Stimulated activated CD8-positive, alpha-beta memory T cell treated with anti-CD3 and anti-CD28 coated beads, Interleukin-15, amount 100 ng/mL, for 1 hour (primary cell): ENCODE measurements at regions not wholly inside any gene's neighbourhood (a gene's known extent, or its start where the extent isn't known, plus 50 kb on each side); places are given as distances from the start of the nearest gene placed in this dataset.

Experiments used
- DNase-seq: peaks from one replicate; pipeline ENCODE4 v3.0.0-alpha.2; 2020; ENCODE audit warnings: low read depth

DNA sequence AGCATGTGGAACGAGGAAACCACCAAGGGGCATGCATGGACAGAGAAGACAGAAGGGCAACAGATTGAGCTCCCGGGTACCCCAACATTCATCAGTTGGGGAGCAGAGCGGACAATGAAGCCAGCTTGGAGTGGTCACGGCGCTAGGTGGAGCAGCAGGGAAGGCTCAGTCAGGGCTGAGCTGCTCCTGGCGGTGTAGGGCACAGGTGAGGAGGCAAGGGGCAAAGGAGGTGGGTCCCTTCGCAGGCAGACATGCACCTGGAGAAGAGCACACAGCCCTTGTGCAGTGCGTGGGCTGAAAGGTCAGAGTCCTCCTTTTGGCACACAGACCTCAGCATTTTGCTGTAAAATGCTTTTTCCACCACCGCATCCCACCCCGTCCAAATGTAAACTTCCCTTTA, 90.0 kb upstream of the SLC6A6 start:
- no peak for DNase-seq

DNA sequence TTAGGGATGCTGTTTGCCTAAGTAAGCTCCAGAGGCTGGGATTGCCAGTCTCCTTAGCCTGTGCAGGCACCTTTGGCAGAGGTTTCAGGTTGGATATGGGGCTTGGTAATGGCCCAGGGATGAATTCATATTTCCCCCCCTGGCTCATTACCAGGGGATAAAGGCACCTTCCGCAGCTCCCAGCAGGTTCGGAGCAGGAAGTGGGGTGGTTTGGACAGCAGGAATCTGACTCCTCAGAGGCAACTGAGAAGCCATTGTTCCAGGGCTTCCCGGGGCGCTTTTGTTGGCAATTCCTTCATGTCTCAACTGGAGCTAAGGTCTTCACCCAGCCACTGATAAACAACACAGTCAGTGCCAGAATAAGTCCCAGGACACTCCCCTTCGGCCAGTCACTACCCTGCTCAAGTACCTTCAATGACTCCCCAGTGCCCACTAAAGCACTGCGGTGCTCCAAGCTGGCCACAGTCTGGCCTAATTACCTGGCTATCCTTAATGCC, 85.3 kb upstream of the SLC6A6 start:
- DNase-seq = no peak

DNA sequence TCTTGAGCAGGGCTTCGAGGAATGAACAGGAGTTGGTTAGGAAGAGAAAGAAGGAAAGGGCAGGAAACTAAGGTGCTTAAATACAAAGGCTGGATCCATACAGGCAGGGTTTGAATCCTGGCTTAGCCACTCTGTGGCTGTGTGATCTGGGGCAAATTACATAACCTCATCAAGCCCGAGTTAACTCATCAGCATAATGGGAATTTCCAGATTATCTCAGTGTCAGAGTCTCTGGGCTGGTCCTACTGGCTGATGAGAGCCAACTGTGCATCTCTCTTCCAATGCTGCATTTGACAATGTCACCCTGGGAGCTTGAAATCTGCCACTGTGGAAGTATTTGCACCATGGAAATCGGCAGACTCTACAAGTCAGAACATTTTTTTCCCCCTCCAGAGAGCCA, 83.8 kb upstream of the SLC6A6 start:
- no peak for DNase-seq

DNA sequence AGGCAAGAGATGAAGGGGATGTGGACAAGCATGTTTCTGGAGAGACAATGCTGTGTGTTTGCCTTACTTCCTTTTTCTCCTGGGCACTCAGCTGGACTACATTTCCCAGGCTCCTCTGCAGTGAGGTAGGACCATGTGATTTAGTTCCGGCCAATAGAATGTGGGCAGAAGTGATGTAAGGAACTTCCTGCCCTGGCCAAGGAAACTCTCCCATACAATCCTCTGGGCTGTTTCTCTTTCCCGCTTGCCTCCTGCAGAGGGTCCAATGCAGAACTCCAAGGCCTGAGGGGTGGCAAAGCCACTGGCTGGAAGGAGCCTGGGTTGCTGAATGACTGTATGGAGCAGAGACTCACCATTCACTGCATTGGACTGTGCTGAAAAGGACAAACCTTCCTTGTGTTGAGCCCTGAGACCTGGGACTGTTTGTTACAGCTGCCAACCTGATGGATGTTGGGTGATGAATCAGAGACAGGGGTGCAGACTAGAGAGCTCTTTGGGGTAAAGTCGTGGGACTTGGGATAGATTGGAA, 82.7 kb upstream of the SLC6A6 start:
- no peak for DNase-seq

DNA sequence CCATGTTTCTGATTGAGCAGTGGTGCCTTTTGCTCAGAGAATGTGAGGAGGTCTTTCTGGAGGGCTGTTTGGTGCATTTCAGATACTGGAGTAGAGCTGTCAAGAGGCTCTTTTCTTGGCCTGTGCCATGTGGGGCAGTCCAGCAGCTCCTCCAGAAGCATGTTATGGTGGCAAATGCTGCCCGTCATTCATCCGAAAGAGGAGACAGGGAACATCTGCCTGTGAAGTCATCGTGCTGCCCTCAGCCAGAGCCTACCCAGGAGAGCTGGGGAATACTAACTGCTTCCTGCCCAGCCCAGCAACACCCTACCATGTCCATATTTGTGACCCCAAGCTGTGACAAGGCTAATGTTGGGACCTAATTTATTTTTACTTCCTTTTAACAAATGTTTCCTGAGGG, 82.2 kb upstream of the SLC6A6 start:
- no peak for DNase-seq

DNA sequence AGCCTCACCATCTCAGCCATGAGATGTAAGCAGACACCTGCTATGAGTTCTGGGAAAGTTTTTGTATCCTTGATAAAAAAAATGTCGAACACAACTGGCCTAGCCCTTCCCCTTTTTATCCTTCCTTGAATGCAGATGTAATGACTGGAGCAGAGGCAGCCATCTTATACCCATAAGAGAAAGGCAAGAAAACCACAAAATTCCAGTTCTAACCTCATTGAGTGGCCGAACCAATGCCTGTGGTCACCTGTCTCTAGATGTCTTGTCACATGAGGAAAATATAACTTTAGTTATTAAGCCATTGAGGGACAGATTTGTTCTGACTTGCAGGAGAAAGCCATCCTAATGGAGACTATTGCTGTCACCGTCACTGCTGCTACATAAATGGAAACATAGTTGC, 80.4 kb upstream of the SLC6A6 start:
- no peak for DNase-seq

DNA sequence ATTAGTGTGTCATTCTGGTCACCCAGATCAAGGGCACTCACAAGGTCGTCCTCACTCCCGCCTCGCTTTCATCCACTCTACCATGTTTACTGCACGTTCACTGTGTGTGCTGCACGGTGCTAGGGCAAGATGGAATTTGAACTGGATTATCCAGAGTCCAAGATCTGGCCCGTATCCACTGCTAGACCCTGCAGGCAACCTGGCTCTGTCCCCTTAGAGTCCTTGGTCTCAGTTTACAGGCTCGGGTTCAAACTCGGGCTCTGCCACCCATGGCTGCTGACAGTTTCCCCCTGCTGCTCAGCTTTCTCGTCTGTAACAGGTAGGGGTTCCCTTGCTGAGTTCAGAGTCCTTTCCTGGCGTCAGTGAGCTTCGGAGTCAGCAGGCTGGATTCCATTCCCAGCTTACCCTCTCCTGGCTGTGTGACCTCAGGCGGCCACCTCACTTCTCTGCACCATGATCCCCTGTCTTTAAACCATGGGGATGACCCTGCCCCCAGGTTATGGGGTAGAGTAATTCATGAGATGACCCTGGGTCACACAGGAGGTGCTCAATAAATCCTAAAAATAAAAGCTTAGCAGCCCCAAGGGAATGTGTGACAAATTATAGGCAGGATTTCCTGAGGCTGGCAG, 79.6 kb upstream of the SLC6A6 start:
- DNase-seq = no peak

DNA sequence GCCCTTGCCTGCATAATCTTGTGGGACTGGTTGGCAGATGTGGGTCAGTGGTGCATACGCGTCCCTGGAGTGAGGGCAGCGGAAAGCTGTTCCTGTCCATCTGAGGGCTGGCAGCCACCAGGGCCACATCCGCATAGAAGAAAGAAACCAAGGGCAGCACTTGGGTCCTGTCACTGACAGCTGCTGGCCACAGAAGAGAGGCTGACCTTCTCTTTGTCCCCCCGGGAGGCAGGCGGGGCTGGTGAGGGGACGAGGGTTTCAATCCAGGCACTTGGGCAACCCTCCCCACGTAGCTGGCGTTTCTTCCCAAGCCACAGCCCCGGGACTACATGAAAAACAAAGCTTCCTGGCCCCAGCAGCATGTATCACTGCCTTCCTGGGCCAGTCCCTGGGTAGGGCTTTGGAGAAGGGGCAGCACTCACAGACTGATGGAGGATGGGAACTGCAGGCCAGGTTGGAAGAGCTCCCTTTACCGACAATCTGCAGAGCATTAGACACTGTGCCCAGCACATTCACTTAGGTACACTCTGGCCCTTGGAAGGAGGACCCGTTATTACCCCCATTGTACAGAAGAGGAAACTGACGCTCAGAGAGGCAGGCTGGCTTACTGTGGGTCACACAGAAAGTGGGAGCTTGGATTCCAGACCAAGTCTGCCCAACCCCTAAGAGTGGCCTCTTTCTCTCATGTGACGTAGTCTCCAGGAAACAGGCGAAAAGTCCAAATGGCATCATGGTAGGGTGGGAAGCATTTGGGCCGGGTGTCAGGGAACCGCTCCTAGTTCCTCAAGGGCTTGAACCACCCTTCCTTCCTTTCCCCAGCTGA, 78.8 kb upstream of the SLC6A6 start:
- DNase-seq = no peak

DNA sequence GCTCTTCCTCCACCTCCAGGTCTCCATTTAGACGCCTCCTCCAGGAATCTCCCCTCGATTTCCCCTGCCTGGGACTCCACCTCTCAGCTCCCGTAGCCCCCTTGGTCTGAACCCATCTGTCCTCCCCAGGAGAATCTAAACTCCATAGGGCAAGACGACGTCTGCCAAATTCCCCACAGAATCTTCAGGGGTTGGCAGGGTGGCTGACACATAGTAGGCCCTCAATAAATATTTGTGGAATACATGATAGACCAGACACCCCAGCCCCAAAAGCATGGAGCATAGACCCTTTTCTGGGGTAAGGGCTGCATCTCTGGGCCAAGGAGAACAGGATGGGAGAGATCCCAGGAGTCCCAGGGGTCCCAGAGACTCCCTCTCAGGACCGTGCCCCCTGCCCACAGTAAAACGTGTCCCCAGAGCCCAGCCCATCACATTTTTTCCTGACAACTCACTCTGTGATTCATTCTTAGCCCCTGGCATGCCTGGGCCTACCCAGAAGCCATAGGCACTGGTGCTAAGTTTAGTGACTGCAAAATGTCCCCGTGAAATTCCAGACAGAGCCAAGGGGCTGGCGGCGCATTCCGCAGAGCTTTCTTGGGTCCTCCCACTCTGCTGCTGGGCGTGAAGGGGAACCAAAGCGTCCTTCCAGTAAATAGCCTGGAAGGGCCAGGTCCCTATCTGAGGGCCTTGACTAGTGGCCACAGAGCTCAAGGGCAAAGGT, 78.0 kb upstream of the SLC6A6 start:
- DNase-seq = no peak

DNA sequence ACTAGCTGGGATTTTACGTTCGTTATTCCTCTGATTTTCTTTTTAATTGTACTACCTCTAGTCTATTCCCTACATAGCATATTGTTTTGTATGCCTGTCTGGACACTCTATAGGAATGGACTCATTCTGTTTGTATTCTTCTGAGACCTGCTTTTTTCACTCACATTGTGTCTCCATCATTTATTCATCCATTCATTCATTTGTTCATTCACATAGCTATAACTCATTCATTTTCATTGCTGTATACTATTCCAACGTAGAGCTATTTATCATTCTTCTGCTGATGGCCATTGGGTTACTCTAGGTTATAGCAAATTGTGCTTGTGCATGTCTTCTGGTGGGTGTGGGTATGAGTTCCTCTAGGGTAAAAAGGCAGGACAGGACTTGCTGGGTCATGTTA, 74.0 kb upstream of the SLC6A6 start:
- DNase-seq = no peak

DNA sequence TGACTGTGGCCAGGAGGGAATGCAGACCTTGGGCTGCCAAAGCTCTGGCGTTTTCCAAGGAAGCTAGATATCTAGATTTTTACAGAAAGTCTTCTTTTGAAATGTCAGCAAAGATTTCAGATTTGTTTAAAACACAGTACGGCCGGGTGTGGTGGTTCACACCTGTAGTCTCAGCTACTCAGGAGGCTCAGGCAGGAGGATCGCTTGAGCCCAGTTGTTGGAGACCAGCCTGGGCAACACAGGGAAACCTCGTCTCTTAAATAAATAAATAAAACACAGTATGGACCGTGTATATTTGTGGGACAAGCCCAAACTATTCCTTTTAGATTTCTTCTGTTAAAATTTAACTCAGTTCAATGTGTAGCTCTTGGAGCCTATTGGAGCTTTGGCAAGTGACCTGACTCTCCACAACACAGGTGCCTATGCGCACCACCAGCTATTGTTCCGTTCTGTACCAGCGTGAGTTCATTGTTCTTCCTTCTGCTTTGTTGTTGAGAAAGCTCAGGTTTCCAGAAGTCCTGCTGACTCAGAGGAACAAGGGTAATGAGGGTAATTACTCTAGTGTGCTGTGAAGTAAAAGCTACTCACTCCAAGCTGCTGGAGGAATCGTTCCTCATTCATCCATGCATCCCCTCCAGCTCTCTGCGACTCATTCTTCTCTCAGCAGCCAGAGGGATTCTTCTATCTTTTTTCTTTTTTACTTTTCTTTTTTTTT, 73.1 kb upstream of the SLC6A6 start:
- DNase-seq = no peak

DNA sequence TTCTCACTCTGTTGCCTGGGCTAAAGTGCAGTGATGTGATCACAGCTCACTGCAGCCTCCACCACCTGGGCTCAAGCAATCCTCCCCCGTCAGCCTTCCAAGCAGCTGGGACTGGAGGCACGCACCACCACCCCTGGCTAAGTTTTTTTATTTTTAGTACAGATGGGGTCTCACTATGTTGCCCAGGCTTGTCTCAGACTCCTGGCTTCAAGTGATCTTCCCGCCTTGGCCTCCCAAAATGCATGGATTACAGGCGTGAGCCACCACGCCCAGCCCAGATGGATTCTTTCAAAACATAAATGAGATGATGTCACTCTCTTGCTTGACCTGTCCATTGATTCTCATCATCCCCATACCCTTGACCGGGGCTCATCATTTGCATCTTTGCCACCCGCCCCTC, 72.6 kb upstream of the SLC6A6 start:
- DNase-seq = no peak

DNA sequence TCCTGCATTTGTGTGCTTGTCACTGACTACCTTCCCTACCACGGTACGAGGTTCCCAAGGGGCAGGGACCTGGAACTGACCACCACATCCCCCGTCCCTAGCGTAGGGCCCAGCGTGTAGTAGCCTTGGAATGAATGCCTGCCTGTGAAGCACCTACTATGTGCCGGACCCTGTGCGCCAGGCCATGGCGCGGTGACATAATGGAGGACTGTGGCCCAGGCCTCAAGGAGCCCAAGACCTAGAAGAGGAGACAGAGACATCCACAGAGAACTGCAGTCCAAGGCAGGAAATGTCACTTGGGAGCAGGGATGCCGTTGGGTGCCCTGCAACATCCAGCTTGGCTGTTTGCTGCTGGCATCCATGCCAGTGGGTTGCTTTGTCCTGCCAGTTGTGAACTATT, 71.9 kb upstream of the SLC6A6 start:
- no peak for DNase-seq

DNA sequence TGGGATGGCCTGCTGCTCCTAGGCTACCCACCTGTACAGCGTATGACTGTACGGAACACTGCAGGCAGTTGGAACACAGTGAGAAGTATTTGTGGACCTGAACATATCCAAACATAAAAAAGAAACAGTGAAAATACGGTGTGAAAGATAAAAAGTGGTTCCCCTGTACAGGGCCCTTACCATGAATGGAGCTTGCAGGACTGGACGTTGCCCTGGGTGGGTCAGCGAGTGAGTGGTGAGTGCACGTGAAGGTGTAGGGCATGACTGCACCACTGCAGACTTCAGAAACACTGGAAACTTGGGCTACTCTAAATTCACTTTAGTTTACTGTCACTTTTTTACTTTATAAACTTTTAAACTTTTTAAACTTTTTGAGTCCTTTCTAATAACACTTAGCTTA, 71.2 kb upstream of the SLC6A6 start:
- no peak for DNase-seq

DNA sequence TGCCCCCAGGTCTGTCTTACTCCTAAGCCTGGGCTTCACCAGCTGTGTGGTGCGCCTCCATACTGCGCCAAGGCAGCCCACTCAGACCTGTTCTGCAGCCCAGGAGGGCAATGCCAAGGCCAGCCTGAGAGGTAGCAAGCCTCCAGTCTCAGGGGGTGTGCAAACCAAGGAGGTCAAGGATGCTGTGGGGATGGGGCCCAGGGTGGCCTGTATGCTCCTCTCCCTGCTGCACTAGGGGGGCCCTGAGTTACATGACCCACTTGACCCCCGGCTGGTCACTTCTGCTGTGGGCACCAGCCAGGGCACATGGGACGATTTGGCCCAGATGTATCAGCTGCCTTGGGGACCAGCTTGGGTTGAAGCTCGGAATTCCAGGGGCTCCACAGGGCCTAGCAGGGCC, 70.0 kb upstream of the SLC6A6 start:
- DNase-seq = no peak

DNA sequence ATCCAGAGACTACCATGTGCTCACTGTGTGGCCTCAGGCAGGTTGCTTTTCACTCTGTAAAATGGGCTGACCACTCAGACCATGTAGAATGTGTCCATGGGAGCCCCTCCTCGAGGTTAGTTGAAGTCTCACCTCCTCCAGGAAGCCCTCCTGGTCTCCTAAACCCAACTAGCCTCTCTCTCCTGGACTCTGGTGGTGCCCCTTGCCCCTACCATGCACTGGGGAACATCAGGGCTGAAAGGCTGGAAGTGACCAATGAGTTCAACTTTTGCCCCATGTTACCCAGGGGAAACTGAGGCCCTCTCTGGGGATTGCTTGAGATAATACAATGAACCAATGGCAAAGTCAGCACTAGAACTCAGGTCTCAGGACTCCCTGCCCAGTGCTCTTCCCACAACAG, 69.2 kb upstream of the SLC6A6 start:
- DNase-seq = no peak

DNA sequence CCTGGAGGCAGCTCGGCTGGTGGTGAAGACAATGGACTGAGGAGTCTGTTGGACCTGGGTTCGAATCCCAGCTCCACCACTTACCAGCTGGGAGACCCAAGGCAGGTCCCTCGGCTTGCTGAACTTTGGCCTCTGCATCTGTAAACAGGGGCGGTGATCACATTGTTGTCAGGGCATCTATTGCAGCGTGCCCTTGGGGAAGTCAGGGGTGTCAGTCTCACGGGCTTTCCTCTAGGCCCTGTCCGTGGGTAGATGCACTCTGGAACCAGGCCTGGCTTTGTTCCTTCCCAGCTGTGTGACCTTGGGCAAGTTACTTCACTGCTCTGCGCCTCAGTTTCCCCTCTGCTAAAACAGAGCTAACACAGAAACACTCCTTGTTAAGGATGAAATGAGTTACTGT, 68.8 kb upstream of the SLC6A6 start:
- DNase-seq = no peak

DNA sequence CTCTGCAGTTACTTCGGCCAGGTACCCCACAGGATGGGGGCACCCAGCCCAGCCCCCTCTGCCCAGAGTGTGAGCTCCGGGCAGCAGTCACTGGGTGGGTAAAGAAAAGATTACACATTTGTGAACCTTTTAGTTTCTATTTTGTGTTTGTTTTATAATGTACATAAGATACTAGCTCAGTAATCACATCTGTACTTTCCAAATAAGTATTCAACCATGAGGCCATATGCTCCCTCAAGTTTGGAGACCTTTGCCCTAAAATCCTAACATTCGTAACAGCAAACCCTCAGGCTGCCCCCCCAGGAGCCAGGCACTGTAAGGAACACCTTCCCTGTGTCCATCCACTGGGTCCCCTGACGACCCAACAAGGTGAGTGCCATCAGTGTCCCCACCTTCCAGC, 68.3 kb upstream of the SLC6A6 start:
- no peak for DNase-seq

DNA sequence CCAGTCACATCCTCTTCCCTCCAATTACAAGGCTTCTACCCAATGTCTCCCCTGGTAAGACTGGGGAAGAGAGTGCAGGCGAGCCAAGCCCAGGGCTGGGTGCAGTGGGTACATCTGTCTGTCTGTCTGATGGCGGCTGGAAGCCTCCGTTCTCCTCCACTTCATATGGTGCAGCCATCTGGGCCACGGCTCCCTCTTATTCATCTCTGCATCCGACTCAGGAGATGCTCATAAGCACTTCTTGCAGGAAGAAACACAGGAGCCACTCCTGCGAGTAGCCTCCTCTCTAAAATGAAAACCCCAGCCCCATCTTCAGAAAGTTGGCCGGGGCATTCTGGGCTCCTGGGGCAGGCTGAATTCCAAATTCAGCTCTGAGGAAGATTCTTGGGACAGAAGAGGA, 67.5 kb upstream of the SLC6A6 start:
- no peak for DNase-seq

DNA sequence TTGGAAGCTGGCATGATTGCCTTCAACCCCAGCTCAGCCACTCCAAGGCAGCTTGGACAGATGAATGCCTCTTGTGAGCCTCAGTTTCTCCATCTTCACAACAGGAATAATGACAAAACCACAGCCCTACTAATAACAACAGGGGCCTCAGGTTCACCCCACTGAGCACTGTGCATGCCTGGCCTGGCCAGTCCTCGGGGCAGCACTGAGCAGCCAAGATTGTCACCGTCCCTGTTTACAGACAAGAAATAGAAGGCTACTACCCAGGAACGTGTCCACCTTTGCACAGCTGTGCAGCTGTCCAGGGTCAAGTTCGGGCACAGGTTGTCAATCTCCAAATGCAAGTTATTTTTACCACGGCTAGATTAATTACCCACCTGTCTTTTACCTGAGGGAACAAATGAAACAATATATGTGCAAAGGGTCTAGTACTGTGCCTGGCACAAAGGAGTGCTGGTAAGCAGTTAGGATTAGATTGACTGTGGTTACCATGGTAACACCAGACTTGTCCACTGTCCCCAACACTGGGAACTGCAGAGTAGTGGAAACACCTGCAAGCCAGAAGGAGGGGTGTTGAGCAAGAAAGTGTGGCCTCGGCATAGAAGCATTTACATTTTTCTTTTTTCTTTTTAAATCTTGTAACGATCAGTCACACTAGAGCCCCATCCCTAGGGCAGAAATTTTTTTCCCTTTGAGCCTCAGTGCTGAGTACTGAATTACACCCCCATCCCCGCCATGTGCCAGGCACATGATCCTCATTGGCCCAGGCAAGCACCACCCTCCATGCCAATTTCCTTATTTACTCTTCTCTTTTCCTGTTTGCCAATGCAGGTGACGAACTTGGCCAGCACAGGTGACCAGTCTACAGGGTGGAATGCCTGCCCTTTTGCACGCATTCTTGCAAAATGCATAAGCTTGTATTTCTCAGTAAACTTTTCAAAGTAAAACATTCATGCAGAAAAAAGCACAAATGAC, 66.3 kb upstream of the SLC6A6 start:
- DNase-seq = no peak
